Tibial nerve (tissue), 4 donors: ENCODE measurements at regions not wholly inside any gene's neighbourhood (a gene's known extent, or its start where the extent isn't known, plus 50 kb on each side); places are given as distances from the start of the nearest gene placed in this dataset.

Source experiments
- EP300 ChIP-seq, 2 donors: sonication (generic); formaldehyde crosslinking; IDR thresholded peaks; one replicate each; pipeline ENCODE4 v1.6.1; 2017; ENCODE audit warnings: antibody characterized with exemption in 2 of 2, mild to moderate bottlenecking in 1 of 2
- POLR2A ChIP-seq, 2 donors: fragments of 450-650 bp; IDR thresholded peaks; one replicate each; pipeline ENCODE4 v1.6.1; 2017; ENCODE audit warnings: antibody characterized with exemption in 2 of 2, mild to moderate bottlenecking in 2 of 2, moderate library complexity in 2 of 2
- TF ChIP-seq, protein P1 (sequence below), 5 experiments: fragments of 200-600 bp in 3 of 5; fragments of 450-650 bp in 2 of 5; sonication (generic) in 3 of 5; IDR thresholded peaks; one replicate each; pipeline ENCODE4 v1.5.1; 2016 to 2019; ENCODE audit warnings: antibody characterized with exemption in 5 of 5, mild to moderate bottlenecking in 3 of 5, moderate library complexity in 2 of 5

- TF ChIP-seq, protein P1, sequence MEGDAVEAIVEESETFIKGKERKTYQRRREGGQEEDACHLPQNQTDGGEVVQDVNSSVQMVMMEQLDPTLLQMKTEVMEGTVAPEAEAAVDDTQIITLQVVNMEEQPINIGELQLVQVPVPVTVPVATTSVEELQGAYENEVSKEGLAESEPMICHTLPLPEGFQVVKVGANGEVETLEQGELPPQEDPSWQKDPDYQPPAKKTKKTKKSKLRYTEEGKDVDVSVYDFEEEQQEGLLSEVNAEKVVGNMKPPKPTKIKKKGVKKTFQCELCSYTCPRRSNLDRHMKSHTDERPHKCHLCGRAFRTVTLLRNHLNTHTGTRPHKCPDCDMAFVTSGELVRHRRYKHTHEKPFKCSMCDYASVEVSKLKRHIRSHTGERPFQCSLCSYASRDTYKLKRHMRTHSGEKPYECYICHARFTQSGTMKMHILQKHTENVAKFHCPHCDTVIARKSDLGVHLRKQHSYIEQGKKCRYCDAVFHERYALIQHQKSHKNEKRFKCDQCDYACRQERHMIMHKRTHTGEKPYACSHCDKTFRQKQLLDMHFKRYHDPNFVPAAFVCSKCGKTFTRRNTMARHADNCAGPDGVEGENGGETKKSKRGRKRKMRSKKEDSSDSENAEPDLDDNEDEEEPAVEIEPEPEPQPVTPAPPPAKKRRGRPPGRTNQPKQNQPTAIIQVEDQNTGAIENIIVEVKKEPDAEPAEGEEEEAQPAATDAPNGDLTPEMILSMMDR (IDR thresholded peaks at IDR 0.05): no peak
- no peak for TF ChIP-seq POLR2A (IDR thresholded peaks at IDR 0.05)
- no peak for TF ChIP-seq EP300 (IDR thresholded peaks at IDR 0.05)
These were observed 2308.8 kb upstream of the ACO1 start for GRCh38 chr9:30075451-30076199.
